HCT116 (cell line): ENCODE measurements at regions not wholly inside any gene's neighbourhood (a gene's known extent, or its start where the extent isn't known, plus 50 kb on each side); places are given as distances from the start of the nearest gene placed in this dataset.

Experiments used
- ATAC-seq: fragments of 200-7000 bp; cut with Tn5 transposase; 2 replicates; pipeline ENCODE4 v1.9.1; 2020; ENCODE audit warnings: mild to moderate bottlenecking, moderate library complexity
- BruUV-seq: library from RNA; stranded (reverse); fragments of 400-500 nt; replicated peaks from 2 replicates; lab custom pipeline; 2021; lab: Mats Ljungman, UMichigan
- CTCF ChIA-PET: fragments of 300-600 bp; sonication (Branson Sonifier 250); formaldehyde crosslinking; loops from one replicate; lab custom pipeline; 2021; ENCODE audit warnings: antibody characterized with exemption; lab: Charles Lee
- POLR2A ChIA-PET: fragments of 300-600, 350-600 bp; sonication (Branson Sonifier 250); formaldehyde crosslinking; loops from one replicate; lab custom pipeline; 2021; ENCODE audit warnings: antibody characterized with exemption; lab: Charles Lee
- RAD21 ChIA-PET, 2 experiments: fragments of 300-600 bp; sonication (Branson Sonifier 250); formaldehyde crosslinking; loops; one replicate each; lab custom pipeline; 2023; ENCODE audit warnings: low total read pairs in 2 of 2; ENCODE audit not compliant: uncharacterized antibody in 2 of 2, unreplicated experiment in 2 of 2, low non-redundant PET in 1 of 2; lab: Charles Lee
- DNase-seq: peaks from one replicate; pipeline ENCODE4 v3.0.0-alpha.2; 2010; ENCODE audit warnings: low read depth, low spot score
- H2AFZ ChIP-seq: fragments of 200-600 bp; shearing (Covaris generic), sonication (generic); 2 replicates; pipeline ENCODE4 v1.6.1; 2017; ENCODE audit warnings: low read depth, mixed run types, mixed read lengths, antibody characterized with exemption, low read length; ENCODE audit not compliant: poor library complexity, severe bottlenecking
- H3K27ac ChIP-seq: 2 replicates; pipeline ENCODE4 v1.5.1; 2012; ENCODE audit warnings: low read depth, low read length
- H3K27me3 ChIP-seq: fragments of 200-600 bp; sonication (generic); 2 replicates; pipeline ENCODE4 v1.6.1; 2016; ENCODE audit warnings: mixed run types, low read length, mixed read lengths; ENCODE audit not compliant: insufficient read depth
- H3K36me3 ChIP-seq, 2 experiments: fragments of 200-500 bp in 1 of 2; fragments of 200-600 bp in 1 of 2; sonication (Bioruptor generic) in 1 of 2; sonication (generic) in 1 of 2; 2 replicates each; pipeline versions ENCODE4 v1.5.1 to v1.6.1; 2014 to 2016; ENCODE audit warnings: low read length in 2 of 2, inconsistent platforms in 1 of 2, mixed read lengths in 1 of 2, mixed run types in 1 of 2; ENCODE audit not compliant: insufficient read depth in 2 of 2, control insufficient read depth in 1 of 2
- H3K4me1 ChIP-seq, 2 experiments: fragments of 200-600 bp in 1 of 2; sonication (generic) in 1 of 2; 2 replicates each; pipeline versions ENCODE4 v1.5.1 to v1.6.1; 2012 to 2017; ENCODE audit warnings: low read length in 2 of 2, inconsistent platforms in 1 of 2, mild to moderate bottlenecking in 1 of 2, mixed read lengths in 1 of 2, mixed run types in 1 of 2, moderate library complexity in 1 of 2; ENCODE audit not compliant: insufficient read depth in 2 of 2, control insufficient read depth in 1 of 2
- H3K4me2 ChIP-seq: fragments of 200-600 bp; sonication (generic); 2 replicates; pipeline ENCODE4 v1.6.1; 2017; ENCODE audit warnings: mixed run types, low read length, mixed read lengths
- H3K4me3 ChIP-seq, 2 experiments: fragments of 200-600 bp in 1 of 2; sonication (generic) in 1 of 2; replicated peaks in 1 of 2; 2 replicates each; pipeline ENCODE4 v1.5.1; 2011 to 2016; ENCODE audit warnings: low read length in 2 of 2, control low read depth in 1 of 2, low read depth in 1 of 2, mild to moderate bottlenecking in 1 of 2, mixed read lengths in 1 of 2, mixed run types in 1 of 2
- H3K79me2 ChIP-seq: fragments of 200-600 bp; sonication (generic); 2 replicates; pipeline ENCODE4 v1.6.1; 2017; ENCODE audit warnings: mild to moderate bottlenecking, mixed run types, low read length, moderate library complexity, mixed read lengths; ENCODE audit not compliant: insufficient read depth
- H3K9ac ChIP-seq: fragments of 200-600 bp; sonication (generic); 2 replicates; pipeline ENCODE4 v1.6.1; 2016; ENCODE audit warnings: low read length, mixed read lengths
- H3K9me2 ChIP-seq: fragments of 200-600 bp; sonication (generic), shearing (Covaris generic); 2 replicates; pipeline ENCODE4 v1.6.1; 2017; ENCODE audit warnings: mixed run types, mild to moderate bottlenecking, moderate library complexity; ENCODE audit not compliant: insufficient read depth
- H3K9me3 ChIP-seq, 2 experiments: fragments of 200-500 bp in 1 of 2; fragments of 200-600 bp in 1 of 2; sonication (Bioruptor generic) in 1 of 2; sonication (generic) in 1 of 2; 2 replicates each; pipeline ENCODE4 v1.6.1; 2014 to 2017; ENCODE audit warnings: low read length in 2 of 2, mixed read lengths in 2 of 2, inconsistent platforms in 1 of 2, low read depth in 1 of 2, mild to moderate bottlenecking in 1 of 2, mixed run types in 1 of 2, moderate library complexity in 1 of 2; ENCODE audit not compliant: control insufficient read depth in 1 of 2, insufficient read depth in 1 of 2
- H4K20me1 ChIP-seq: fragments of 200-600 bp; sonication (generic), shearing (Covaris generic); 2 replicates; pipeline ENCODE4 v1.6.1; 2017; ENCODE audit warnings: mixed run types, mild to moderate bottlenecking, moderate library complexity; ENCODE audit not compliant: insufficient read depth
- CBX3 ChIP-seq: IDR thresholded peaks from 2 replicates; pipeline ENCODE4 v1.6.1; 2012; ENCODE audit warnings: low read depth
- CEBPB ChIP-seq: IDR thresholded peaks from 2 replicates; pipeline ENCODE4 v1.6.1; 2012; ENCODE audit warnings: low read depth
- EGR1 ChIP-seq: IDR thresholded peaks from 2 replicates; pipeline ENCODE4 v1.6.1; 2012; ENCODE audit warnings: low read depth
- ELF1 ChIP-seq: IDR thresholded peaks from 2 replicates; pipeline ENCODE4 v1.6.1; 2012; ENCODE audit warnings: low read depth, borderline replicate concordance
- EZH2phosphoT487 ChIP-seq: fragments of 200-600 bp; IDR thresholded peaks from 2 replicates; pipeline ENCODE4 v1.6.1; 2018; ENCODE audit warnings: antibody characterized with exemption, borderline replicate concordance
- FOSL1 ChIP-seq: IDR thresholded peaks from 2 replicates; pipeline ENCODE4 v1.6.1; 2012; ENCODE audit warnings: low read depth
- JUND ChIP-seq: IDR thresholded peaks from 2 replicates; pipeline ENCODE4 v1.6.1; 2012
- POLR2A ChIP-seq: IDR thresholded peaks from 2 replicates; pipeline ENCODE4 v1.7.0; 2011; ENCODE audit warnings: borderline replicate concordance; ENCODE audit not compliant: insufficient read depth, insufficient read length; ENCODE audit errors: extremely low read depth
- POLR2AphosphoS5 ChIP-seq: IDR thresholded peaks from 2 replicates; pipeline ENCODE4 v1.6.1; 2011; ENCODE audit warnings: mild to moderate bottlenecking, low read depth, low read length, moderate library complexity
- RAD21 ChIP-seq: IDR thresholded peaks from 2 replicates; pipeline ENCODE4 v1.6.1; 2012; ENCODE audit warnings: low read depth, mild to moderate bottlenecking
- SIN3A ChIP-seq: IDR thresholded peaks from 2 replicates; pipeline ENCODE4 v1.6.1; 2012; ENCODE audit warnings: low read depth
- SP1 ChIP-seq: IDR thresholded peaks from 2 replicates; pipeline ENCODE4 v1.6.1; 2012; ENCODE audit warnings: low read depth
- TCF7L2 ChIP-seq: IDR thresholded peaks from 2 replicates; pipeline ENCODE4 v1.7.0; 2011; ENCODE audit warnings: borderline replicate concordance, inconsistent platforms; ENCODE audit not compliant: insufficient read depth, insufficient read length; ENCODE audit errors: extremely low read depth
- ZNF274 ChIP-seq: fragments of 200-500 bp; sonication (Bioruptor generic); IDR thresholded peaks from 2 replicates; pipeline ENCODE4 v1.6.1; 2014; ENCODE audit warnings: mild to moderate bottlenecking, low read depth, low read length, inconsistent platforms
- intact Hi-C: fragments of 100-400 bp; cut with micrococcal nuclease; formaldehyde crosslinking; loops from 2 replicates; pipeline ENCODE4 v1.10.0; 2022
- TF ChIP-seq, protein P1 (sequence below): IDR thresholded peaks from 2 replicates; pipeline ENCODE4 v1.6.1; 2012; ENCODE audit warnings: low read depth
- TF ChIP-seq, protein P2 (sequence below): IDR thresholded peaks from 2 replicates; pipeline ENCODE4 v1.6.1; 2011; ENCODE audit warnings: mild to moderate bottlenecking, low read length, moderate library complexity; ENCODE audit not compliant: insufficient replicate concordance; ENCODE audit errors: extremely low read depth
- TF ChIP-seq, protein P3 (sequence below): IDR thresholded peaks from 2 replicates; pipeline ENCODE4 v1.6.1; 2012

DNA sequence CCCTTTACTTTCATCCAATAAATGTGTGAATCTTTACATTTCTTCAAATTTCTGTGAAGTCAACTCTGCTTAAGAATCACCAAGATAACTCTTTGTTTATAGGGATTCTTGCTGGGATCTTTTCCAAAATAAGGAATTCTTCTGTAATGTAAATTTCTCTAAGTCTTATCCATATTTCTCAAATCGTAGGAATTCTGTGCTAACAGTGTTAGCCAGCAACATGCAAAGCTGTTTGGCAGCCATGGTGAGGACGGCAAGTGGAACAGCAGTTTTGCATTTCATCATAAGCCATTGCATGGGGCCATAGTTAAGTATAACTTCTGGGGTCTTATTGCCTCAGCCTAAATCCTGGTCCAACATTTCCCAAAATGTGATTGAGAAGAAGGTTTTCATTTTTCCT is 310.5 kb upstream of the PRR16 start:
- Histone ChIP-seq H3K27me3 (no peaks in the 10 kb centered on the region), H2AFZ (no peak overlapping the region), H3K36me3 (no peaks in the 10 kb centered on the region), H3K27ac (no peak overlapping the region), H3K9ac (no peak overlapping the region), H3K4me2 (no peak overlapping the region), H3K9me2 (no peaks in the 10 kb centered on the region), H3K9me3 (no peaks in the 10 kb centered on the region), H3K4me1 (0 out of 4 replicates have a peak, but pooled peaks cover 0 to 3% of the 10 kb centered on the region in 2 experiments), H4K20me1 (no peaks in the 10 kb centered on the region), H3K79me2 (no peaks in the 10 kb centered on the region), H3K4me3 (no peak overlapping the region)
- intact Hi-C loops, result no loop called here
- POLR2A ChIA-PET, result no interaction called here
- CTCF ChIA-PET, result no interaction called here
- BruUV-seq, result no TSS peak
- DNase-seq (no peak), ATAC-seq (no peak)
- no peak for TF ChIP-seq ZNF274
- TF ChIP-seq CBX3, result no peak
- no peak for TF ChIP-seq FOSL1
- TF ChIP-seq CEBPB, result no peak
- no peak for TF ChIP-seq POLR2AphosphoS5
- no peak for TF ChIP-seq SIN3A
- TF ChIP-seq, protein P1, sequence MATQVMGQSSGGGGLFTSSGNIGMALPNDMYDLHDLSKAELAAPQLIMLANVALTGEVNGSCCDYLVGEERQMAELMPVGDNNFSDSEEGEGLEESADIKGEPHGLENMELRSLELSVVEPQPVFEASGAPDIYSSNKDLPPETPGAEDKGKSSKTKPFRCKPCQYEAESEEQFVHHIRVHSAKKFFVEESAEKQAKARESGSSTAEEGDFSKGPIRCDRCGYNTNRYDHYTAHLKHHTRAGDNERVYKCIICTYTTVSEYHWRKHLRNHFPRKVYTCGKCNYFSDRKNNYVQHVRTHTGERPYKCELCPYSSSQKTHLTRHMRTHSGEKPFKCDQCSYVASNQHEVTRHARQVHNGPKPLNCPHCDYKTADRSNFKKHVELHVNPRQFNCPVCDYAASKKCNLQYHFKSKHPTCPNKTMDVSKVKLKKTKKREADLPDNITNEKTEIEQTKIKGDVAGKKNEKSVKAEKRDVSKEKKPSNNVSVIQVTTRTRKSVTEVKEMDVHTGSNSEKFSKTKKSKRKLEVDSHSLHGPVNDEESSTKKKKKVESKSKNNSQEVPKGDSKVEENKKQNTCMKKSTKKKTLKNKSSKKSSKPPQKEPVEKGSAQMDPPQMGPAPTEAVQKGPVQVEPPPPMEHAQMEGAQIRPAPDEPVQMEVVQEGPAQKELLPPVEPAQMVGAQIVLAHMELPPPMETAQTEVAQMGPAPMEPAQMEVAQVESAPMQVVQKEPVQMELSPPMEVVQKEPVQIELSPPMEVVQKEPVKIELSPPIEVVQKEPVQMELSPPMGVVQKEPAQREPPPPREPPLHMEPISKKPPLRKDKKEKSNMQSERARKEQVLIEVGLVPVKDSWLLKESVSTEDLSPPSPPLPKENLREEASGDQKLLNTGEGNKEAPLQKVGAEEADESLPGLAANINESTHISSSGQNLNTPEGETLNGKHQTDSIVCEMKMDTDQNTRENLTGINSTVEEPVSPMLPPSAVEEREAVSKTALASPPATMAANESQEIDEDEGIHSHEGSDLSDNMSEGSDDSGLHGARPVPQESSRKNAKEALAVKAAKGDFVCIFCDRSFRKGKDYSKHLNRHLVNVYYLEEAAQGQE, result no peak
- TF ChIP-seq SP1, result no peak
- no peak for TF ChIP-seq EZH2phosphoT487
- TF ChIP-seq EGR1, result no peak
- TF ChIP-seq POLR2A, result no peak
- no peak for TF ChIP-seq JUND
- TF ChIP-seq TCF7L2, result no peak
- TF ChIP-seq, protein P2, sequence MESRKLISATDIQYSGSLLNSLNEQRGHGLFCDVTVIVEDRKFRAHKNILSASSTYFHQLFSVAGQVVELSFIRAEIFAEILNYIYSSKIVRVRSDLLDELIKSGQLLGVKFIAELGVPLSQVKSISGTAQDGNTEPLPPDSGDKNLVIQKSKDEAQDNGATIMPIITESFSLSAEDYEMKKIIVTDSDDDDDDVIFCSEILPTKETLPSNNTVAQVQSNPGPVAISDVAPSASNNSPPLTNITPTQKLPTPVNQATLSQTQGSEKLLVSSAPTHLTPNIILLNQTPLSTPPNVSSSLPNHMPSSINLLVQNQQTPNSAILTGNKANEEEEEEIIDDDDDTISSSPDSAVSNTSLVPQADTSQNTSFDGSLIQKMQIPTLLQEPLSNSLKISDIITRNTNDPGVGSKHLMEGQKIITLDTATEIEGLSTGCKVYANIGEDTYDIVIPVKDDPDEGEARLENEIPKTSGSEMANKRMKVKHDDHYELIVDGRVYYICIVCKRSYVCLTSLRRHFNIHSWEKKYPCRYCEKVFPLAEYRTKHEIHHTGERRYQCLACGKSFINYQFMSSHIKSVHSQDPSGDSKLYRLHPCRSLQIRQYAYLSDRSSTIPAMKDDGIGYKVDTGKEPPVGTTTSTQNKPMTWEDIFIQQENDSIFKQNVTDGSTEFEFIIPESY, result no peak
- TF ChIP-seq RAD21, result no peak
- TF ChIP-seq ELF1, result no peak
- TF ChIP-seq, protein P3, sequence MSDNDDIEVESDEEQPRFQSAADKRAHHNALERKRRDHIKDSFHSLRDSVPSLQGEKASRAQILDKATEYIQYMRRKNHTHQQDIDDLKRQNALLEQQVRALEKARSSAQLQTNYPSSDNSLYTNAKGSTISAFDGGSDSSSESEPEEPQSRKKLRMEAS, result no peak
- RAD21 ChIA-PET, result no interaction called here
